Stimulated activated memory B cell treated with anti-CD40 and anti-IgM and Interleukin-4, amounts not matched to agents 10 μg/mL and 1 μg/mL and 100 μg/mL, for 72 hours (primary cell): ENCODE measurements at regions not wholly inside any gene's neighbourhood (a gene's known extent, or its start where the extent isn't known, plus 50 kb on each side); places are given as distances from the start of the nearest gene placed in this dataset.

ENCODE experiments used
- ATAC-seq: fragments of 150-1000 bp; cut with Tn5 transposase; 2 replicates; pipeline ENCODE4 v1.10.0; 2021
- H3K27ac Mint-ChIP-seq: one replicate; pipeline ENCODE4 v1.8.0; 2022; ENCODE audit warnings: mild to moderate bottlenecking, mixed read lengths
- H3K27me3 Mint-ChIP-seq: one replicate; pipeline ENCODE4 v1.8.0; 2022; ENCODE audit warnings: mixed read lengths
- H3K36me3 Mint-ChIP-seq: one replicate; pipeline ENCODE4 v1.8.0; 2022; ENCODE audit warnings: mixed read lengths
- H3K4me1 Mint-ChIP-seq: one replicate; pipeline ENCODE4 v1.8.0; 2022; ENCODE audit warnings: mixed read lengths
- H3K4me3 Mint-ChIP-seq: one replicate; pipeline ENCODE4 v1.8.0; 2022; ENCODE audit warnings: mild to moderate bottlenecking, moderate library complexity, mixed read lengths
- H3K9me3 Mint-ChIP-seq: one replicate; pipeline ENCODE4 v1.8.0; 2022; ENCODE audit warnings: mixed read lengths

- ATAC-seq, result no peak
- Mint-ChIP-seq H3K27me3 (no peaks in the 10 kb centered on the region), H3K36me3 (no peaks in the 10 kb centered on the region), H3K4me3 (no peak overlapping the region), H3K9me3 (peaks cover 6% of the 10 kb centered on the region), H3K27ac (no peak overlapping the region), H3K4me1 (no peaks in the 10 kb centered on the region)
Observed at GRCh38 chr20:7579888-7580287, 360.4 kb downstream of the HAO1 start.

DNA sequence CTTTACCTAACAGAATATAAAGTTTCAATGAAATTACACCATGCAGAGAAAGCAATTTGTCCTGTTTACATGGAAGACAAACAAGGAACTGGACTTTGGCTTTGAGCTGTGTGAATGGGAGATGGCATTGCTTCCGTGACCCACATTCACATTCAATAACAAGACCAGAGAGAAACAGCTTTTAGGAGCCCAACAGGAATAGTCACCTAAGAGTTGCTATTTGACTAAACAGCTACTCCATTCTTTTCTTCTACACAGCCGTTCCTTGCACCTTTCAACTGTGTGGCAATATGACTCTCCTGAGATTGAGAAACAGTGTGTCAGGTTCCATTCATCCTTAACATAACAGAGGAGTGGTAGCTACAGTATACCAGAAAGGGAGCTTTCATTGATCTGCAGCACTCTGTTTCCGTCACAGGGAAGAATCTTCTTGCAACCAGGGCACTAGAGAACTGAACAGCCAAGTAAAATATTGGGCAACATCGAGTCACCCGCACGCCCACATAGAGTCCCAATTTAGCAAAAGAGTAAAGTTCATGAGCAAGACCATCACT, 355.1 kb downstream of the HAO1 start:
- Mint-ChIP-seq H3K4me3 (no peak overlapping the region), H3K27ac (no peak overlapping the region), H3K27me3 (no peaks in the 10 kb centered on the region), H3K4me1 (no peaks in the 10 kb centered on the region), H3K36me3 (no peaks in the 10 kb centered on the region), H3K9me3 (no peaks in the 10 kb centered on the region)
- ATAC-seq, result no peak

DNA sequence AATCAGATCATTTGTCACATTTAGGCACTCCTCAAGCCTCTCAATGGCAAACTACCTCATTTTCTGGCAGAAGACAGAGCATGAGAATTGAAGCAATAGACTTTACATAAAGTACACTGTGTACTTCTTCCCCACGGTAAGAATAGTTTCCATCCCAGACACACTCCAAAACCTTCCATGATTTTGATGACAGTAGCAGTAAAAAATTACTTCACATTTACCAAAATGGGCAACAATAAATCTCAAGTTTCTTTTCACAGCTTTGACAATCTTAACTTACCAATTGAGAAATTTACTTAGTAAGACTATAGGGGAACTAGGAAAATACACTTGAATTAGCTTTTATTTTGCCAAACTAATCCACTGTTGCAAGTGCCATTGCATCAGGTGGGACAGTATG, 353.8 kb downstream of the HAO1 start:
- no peak for ATAC-seq
- Mint-ChIP-seq H3K9me3 (no peaks in the 10 kb centered on the region), H3K4me3 (no peak overlapping the region), H3K4me1 (no peaks in the 10 kb centered on the region), H3K36me3 (no peaks in the 10 kb centered on the region), H3K27ac (no peak overlapping the region), H3K27me3 (no peaks in the 10 kb centered on the region)

- no peak for ATAC-seq
- Mint-ChIP-seq H3K4me3 (no peak overlapping the region), H3K36me3 (no peaks in the 10 kb centered on the region), H3K4me1 (no peaks in the 10 kb centered on the region), H3K27ac (no peak overlapping the region), H3K9me3 (no peaks in the 10 kb centered on the region), H3K27me3 (no peaks in the 10 kb centered on the region)
Observed at GRCh38 chr20:7589164-7589563, 351.1 kb downstream of the HAO1 start.

DNA sequence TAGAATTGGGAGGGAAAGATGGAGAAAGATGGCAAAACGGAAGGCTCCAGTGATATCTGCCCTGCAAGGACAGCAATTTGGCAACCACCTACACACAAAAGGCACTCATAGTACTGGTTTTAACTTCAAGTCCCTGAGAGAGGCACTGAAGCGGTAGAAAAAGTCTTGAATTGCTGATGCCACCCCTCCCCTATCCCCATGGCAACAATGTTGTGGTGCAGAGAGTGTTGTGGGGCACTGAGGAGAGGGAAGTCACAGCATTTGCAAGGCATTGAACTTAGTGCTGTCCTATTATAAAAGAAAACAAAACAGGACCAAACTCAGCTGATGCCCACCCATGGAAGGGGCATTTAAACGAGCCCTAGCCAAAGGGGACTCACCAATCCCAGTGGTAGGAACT, 343.7 kb downstream of the HAO1 start:
- no peak overlapping the region for H3K27ac Mint-ChIP-seq
- no peaks in the 10 kb centered on the region for H3K4me1 Mint-ChIP-seq
- no peak for ATAC-seq
- no peaks in the 10 kb centered on the region for H3K27me3 Mint-ChIP-seq
- no peaks in the 10 kb centered on the region for H3K36me3 Mint-ChIP-seq
- H3K9me3 Mint-ChIP-seq, result peaks cover 2% of the 10 kb centered on the region
- H3K4me3 Mint-ChIP-seq, result no peak overlapping the region

GRCh38 chr20:7601431-7601830, 338.8 kb downstream of the HAO1 start:
- Mint-ChIP-seq H3K36me3 (no peaks in the 10 kb centered on the region), H3K4me3 (no peak overlapping the region), H3K27ac (no peak overlapping the region), H3K27me3 (no peaks in the 10 kb centered on the region), H3K9me3 (no peaks in the 10 kb centered on the region), H3K4me1 (no peaks in the 10 kb centered on the region)
- ATAC-seq, result no peak

- ATAC-seq, result no peak
- Mint-ChIP-seq H3K27ac (no peak overlapping the region), H3K9me3 (peaks cover 4% of the 10 kb centered on the region), H3K4me1 (no peaks in the 10 kb centered on the region), H3K36me3 (no peaks in the 10 kb centered on the region), H3K4me3 (no peak overlapping the region), H3K27me3 (no peaks in the 10 kb centered on the region)
Observed at GRCh38 chr20:7606941-7607340, 333.3 kb downstream of the HAO1 start.

GRCh38 chr20:7608250-7608649, 332.0 kb downstream of the HAO1 start:
- Mint-ChIP-seq H3K27me3 (no peaks in the 10 kb centered on the region), H3K4me1 (no peaks in the 10 kb centered on the region), H3K27ac (no peak overlapping the region), H3K36me3 (no peaks in the 10 kb centered on the region), H3K9me3 (peaks cover 4% of the 10 kb centered on the region), H3K4me3 (no peak overlapping the region)
- no peak for ATAC-seq

- no peak for ATAC-seq
- Mint-ChIP-seq H3K9me3 (peaks cover 4% of the 10 kb centered on the region), H3K27me3 (no peaks in the 10 kb centered on the region), H3K4me1 (no peaks in the 10 kb centered on the region), H3K4me3 (no peak overlapping the region), H3K27ac (no peak overlapping the region), H3K36me3 (no peaks in the 10 kb centered on the region)
Observed at GRCh38 chr20:7609251-7609650, 331.0 kb downstream of the HAO1 start.

DNA sequence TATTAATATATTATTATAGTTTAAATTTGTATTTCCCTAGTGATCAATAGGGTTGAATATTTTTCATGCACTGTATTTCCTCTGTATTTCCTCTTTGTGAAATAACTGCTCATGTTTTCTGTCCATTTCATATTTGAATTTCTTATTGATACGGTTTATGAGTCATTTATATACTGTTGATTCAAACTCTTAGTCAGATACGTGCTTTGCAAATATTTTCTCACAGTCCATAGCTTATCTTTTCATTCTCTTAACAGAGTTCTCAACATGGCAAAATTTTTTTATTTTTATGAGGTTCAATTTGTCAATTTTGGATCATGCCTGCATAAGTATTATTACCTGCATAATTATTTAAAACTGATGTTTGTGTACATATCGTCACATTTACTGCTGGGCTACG, 329.6 kb downstream of the HAO1 start:
- ATAC-seq, result no peak
- Mint-ChIP-seq H3K27me3 (no peaks in the 10 kb centered on the region), H3K27ac (no peak overlapping the region), H3K36me3 (no peaks in the 10 kb centered on the region), H3K9me3 (peaks cover 4% of the 10 kb centered on the region), H3K4me3 (no peak overlapping the region), H3K4me1 (no peaks in the 10 kb centered on the region)

- no peak overlapping the region for H3K4me3 Mint-ChIP-seq
- no peaks in the 10 kb centered on the region for H3K27me3 Mint-ChIP-seq
- H3K4me1 Mint-ChIP-seq, result no peaks in the 10 kb centered on the region
- ATAC-seq, result peak; percentile 43
- H3K27ac Mint-ChIP-seq, result no peak overlapping the region
- no peaks in the 10 kb centered on the region for H3K36me3 Mint-ChIP-seq
- peaks cover 3% of the 10 kb centered on the region for H3K9me3 Mint-ChIP-seq
Observed at GRCh38 chr20:7617797-7618196, 322.5 kb downstream of the HAO1 start.

DNA sequence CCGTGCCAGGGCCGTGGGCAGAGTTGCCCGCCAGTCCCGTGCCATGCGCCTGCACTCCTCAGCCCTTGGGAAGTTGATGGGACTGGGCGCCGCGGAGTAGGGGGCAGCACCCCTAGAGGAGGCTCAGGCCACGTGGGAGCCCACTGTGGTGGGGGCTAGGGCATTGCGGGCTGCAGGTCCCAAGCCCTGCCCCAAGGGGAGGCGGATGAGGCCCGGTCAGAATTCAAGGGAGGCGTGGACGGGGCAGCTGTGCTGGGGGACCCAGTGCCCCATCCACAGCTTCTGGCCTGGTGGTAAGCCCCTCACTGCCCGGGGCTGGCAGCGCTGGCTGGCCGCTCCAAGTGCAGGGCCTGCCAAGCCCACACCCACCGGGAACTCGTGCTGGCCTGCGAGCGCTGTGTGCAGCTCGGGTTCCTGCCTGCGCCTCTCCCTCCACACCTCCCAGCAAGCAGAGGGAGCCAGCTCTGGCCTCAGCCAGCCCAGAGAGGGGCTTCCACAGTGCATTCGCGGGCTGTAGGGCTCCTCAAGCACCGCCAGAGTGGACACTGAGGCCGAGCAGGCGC, 317.8 kb downstream of the HAO1 start:
- H3K27me3 Mint-ChIP-seq, result no peaks in the 10 kb centered on the region
- no peaks in the 10 kb centered on the region for H3K4me1 Mint-ChIP-seq
- no peak overlapping the region for H3K27ac Mint-ChIP-seq
- ATAC-seq, result peak; percentile 47
- peaks cover 3% of the 10 kb centered on the region for H3K9me3 Mint-ChIP-seq
- no peak overlapping the region for H3K4me3 Mint-ChIP-seq
- H3K36me3 Mint-ChIP-seq, result no peaks in the 10 kb centered on the region

GRCh38 chr20:7624886-7625285, 315.4 kb downstream of the HAO1 start:
- Mint-ChIP-seq H3K9me3 (peaks cover 3% of the 10 kb centered on the region), H3K4me1 (no peaks in the 10 kb centered on the region), H3K27me3 (no peaks in the 10 kb centered on the region), H3K36me3 (no peaks in the 10 kb centered on the region), H3K4me3 (no peak overlapping the region), H3K27ac (no peak overlapping the region)
- ATAC-seq, result no peak

DNA sequence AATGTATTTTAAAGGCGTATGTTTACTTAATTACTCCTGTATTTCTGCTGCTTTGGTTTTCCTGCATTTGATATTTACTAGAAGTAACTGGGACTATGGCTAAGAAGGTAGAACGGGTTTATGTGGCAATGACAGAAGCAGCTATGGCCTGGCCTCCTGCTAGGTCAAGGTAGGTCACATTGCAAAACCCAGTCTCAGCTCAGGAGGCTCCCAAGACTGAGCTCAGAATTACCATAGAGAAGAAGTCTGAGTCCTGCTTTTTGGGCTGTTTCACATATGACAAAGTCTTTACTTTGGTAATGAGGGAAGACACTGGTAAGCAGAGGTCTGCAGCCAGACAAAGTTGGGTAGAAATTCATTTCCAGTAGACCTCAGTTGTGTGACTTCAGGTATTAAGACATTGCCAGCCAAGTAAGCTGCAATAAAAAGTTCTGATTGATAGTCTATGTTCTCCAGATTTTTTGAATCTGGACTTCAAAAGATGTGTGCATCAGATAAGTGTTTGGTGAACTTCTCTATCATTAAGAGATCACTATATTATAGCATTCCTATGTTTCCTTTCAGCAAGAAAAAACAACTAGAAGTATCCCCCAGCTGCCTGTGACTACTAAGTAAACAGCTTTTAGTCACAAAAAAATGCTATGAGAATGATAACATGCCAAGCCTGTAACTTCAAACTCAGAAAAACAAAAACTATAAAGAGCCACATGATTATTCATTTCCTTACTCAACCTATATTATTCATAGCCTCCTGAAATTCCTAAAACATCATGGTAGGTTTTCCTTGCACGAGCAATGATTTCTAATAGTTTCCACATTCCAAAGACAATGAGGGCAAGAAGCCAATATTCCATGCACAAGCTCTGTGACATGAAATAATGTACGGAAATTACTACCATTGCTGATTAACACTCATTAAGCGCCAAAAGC, 312.3 kb downstream of the HAO1 start:
- Mint-ChIP-seq H3K4me1 (no peaks in the 10 kb centered on the region), H3K9me3 (no peaks in the 10 kb centered on the region), H3K27ac (no peak overlapping the region), H3K36me3 (no peaks in the 10 kb centered on the region), H3K4me3 (no peak overlapping the region), H3K27me3 (no peaks in the 10 kb centered on the region)
- no peak for ATAC-seq

DNA sequence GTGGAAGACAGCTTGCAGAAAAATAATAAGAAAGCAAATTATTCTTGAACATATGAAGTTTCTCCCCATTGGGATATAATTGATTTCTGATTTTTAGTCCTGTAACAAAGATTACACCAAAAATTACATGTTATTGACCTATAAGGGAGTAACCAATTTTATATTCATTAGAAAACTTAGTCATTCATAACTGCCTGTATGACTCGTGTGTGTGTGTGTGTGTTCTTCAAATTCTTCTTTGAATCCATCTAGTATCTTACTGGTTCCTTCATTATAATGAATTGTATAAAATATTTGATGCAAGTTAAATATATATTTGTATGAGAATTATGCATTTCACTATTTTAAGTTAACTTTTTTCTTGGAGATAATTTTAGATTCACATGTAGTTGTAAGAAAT, 310.4 kb downstream of the HAO1 start:
- no peaks in the 10 kb centered on the region for H3K27me3 Mint-ChIP-seq
- no peak overlapping the region for H3K4me3 Mint-ChIP-seq
- no peaks in the 10 kb centered on the region for H3K4me1 Mint-ChIP-seq
- no peaks in the 10 kb centered on the region for H3K36me3 Mint-ChIP-seq
- H3K27ac Mint-ChIP-seq, result no peak overlapping the region
- peaks cover 3% of the 10 kb centered on the region for H3K9me3 Mint-ChIP-seq
- no peak for ATAC-seq

DNA sequence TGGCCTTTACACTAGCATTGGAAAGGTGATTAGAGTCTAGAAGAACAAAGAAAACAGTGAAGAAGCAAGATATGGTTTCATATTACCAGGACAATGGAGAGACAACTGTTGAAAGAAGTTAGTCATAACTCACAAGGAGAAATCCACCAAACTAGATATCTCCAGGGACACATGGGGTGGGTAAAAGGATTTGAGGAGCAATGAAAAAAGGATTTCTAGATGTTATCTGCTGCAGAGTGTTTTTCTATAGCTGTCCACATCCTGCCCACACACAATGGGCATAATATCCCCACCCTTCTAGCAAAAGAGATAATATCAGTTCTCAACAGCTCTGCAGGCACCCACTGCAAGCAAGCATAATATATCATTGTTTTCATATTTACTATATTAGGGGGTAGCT, 303.1 kb downstream of the HAO1 start:
- Mint-ChIP-seq H3K27ac (no peak overlapping the region), H3K27me3 (no peaks in the 10 kb centered on the region), H3K4me3 (no peak overlapping the region), H3K36me3 (no peaks in the 10 kb centered on the region), H3K9me3 (peaks cover 3% of the 10 kb centered on the region), H3K4me1 (no peaks in the 10 kb centered on the region)
- ATAC-seq, result no peak
